ENCODE measurements at regions not wholly inside any gene's neighbourhood (a gene's known extent, or its start where the extent isn't known, plus 50 kb on each side); places are given as distances from the start of the nearest gene placed in this dataset.

DNA sequence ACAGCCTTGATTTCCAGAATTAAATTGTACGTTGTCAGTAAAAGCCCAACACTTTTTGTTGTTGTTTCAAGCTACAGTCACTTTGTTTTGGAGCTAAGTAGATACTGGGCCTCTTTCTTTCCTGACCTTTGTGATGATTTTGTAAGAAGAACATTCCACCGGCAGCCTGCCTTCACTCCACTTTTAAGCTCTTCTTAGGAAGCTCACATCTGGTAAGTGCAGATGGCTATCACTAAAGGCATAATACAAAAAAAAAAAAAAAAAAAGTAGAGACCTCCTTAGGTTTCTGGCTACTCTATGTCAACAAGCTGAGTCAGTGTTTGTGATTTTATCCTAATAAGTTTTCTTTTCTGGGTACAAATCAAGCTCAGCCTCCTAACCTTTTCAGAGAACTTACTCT lies 1922.1 kb upstream of the WWC1 start:
- Histone ChIP-seq H3K4me1 (ENCODE audit: control insufficient read depth in 4 of 4, insufficient read depth in 4 of 4, low read length in 3 of 4) (no peaks in the 10 kb centered on the region), H3K36me3 (ENCODE audit: control insufficient read depth in 4 of 4, insufficient read depth in 3 of 4, low read depth in 1 of 4, low read length in 3 of 4) (no peaks in the 10 kb centered on the region), H3K4me3 (ENCODE audit: low read depth in 1 of 3, low read length in 3 of 3) (no peak overlapping the region), H3K9ac (ENCODE audit: low read depth in 1 of 2, low read length in 2 of 2) (no peak overlapping the region), H3K27me3 (ENCODE audit: control insufficient read depth in 4 of 4, insufficient read depth in 4 of 4, low read length in 3 of 4) (no peaks in the 10 kb centered on the region), H3K9me3 (ENCODE audit: control insufficient read depth in 4 of 4, low read length in 3 of 4) (no peaks in the 10 kb centered on the region), H3K27ac (ENCODE audit: low read depth in 1 of 2, low read length in 2 of 2) (no peak overlapping the region)
- 34% methylated on average over 2 of the region's 2 CpGs for WGBS
- DNase-seq (ENCODE audit: low spot score), result no peak
- TF ChIP-seq RAD21 (IDR thresholded peaks at IDR 0.05), result no peak
- TF ChIP-seq, protein P1, sequence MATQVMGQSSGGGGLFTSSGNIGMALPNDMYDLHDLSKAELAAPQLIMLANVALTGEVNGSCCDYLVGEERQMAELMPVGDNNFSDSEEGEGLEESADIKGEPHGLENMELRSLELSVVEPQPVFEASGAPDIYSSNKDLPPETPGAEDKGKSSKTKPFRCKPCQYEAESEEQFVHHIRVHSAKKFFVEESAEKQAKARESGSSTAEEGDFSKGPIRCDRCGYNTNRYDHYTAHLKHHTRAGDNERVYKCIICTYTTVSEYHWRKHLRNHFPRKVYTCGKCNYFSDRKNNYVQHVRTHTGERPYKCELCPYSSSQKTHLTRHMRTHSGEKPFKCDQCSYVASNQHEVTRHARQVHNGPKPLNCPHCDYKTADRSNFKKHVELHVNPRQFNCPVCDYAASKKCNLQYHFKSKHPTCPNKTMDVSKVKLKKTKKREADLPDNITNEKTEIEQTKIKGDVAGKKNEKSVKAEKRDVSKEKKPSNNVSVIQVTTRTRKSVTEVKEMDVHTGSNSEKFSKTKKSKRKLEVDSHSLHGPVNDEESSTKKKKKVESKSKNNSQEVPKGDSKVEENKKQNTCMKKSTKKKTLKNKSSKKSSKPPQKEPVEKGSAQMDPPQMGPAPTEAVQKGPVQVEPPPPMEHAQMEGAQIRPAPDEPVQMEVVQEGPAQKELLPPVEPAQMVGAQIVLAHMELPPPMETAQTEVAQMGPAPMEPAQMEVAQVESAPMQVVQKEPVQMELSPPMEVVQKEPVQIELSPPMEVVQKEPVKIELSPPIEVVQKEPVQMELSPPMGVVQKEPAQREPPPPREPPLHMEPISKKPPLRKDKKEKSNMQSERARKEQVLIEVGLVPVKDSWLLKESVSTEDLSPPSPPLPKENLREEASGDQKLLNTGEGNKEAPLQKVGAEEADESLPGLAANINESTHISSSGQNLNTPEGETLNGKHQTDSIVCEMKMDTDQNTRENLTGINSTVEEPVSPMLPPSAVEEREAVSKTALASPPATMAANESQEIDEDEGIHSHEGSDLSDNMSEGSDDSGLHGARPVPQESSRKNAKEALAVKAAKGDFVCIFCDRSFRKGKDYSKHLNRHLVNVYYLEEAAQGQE (IDR thresholded peaks at IDR 0.05), result no peak
- no peak for TF ChIP-seq RXRA (IDR thresholded peaks at IDR 0.05)
- TF ChIP-seq, protein P2, sequence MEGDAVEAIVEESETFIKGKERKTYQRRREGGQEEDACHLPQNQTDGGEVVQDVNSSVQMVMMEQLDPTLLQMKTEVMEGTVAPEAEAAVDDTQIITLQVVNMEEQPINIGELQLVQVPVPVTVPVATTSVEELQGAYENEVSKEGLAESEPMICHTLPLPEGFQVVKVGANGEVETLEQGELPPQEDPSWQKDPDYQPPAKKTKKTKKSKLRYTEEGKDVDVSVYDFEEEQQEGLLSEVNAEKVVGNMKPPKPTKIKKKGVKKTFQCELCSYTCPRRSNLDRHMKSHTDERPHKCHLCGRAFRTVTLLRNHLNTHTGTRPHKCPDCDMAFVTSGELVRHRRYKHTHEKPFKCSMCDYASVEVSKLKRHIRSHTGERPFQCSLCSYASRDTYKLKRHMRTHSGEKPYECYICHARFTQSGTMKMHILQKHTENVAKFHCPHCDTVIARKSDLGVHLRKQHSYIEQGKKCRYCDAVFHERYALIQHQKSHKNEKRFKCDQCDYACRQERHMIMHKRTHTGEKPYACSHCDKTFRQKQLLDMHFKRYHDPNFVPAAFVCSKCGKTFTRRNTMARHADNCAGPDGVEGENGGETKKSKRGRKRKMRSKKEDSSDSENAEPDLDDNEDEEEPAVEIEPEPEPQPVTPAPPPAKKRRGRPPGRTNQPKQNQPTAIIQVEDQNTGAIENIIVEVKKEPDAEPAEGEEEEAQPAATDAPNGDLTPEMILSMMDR (IDR thresholded peaks at IDR 0.05; ENCODE audit: low read depth, low read length, missing input control), result no peak
- TF ChIP-seq YY1 (IDR thresholded peaks at IDR 0.05), result no peak
- TF ChIP-seq, protein P3, sequence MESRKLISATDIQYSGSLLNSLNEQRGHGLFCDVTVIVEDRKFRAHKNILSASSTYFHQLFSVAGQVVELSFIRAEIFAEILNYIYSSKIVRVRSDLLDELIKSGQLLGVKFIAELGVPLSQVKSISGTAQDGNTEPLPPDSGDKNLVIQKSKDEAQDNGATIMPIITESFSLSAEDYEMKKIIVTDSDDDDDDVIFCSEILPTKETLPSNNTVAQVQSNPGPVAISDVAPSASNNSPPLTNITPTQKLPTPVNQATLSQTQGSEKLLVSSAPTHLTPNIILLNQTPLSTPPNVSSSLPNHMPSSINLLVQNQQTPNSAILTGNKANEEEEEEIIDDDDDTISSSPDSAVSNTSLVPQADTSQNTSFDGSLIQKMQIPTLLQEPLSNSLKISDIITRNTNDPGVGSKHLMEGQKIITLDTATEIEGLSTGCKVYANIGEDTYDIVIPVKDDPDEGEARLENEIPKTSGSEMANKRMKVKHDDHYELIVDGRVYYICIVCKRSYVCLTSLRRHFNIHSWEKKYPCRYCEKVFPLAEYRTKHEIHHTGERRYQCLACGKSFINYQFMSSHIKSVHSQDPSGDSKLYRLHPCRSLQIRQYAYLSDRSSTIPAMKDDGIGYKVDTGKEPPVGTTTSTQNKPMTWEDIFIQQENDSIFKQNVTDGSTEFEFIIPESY (IDR thresholded peaks at IDR 0.05), result no peak
- TF ChIP-seq FOXA1 (IDR thresholded peaks at IDR 0.05), result no peak
- no peak for TF ChIP-seq JUND (IDR thresholded peaks at IDR 0.05)
- TF ChIP-seq GABPA (IDR thresholded peaks at IDR 0.05 in 1 of 2, conservative IDR thresholded peaks at IDR 0.05 in 1 of 2), result no peak
- no peak for TF ChIP-seq NR2F2 (IDR thresholded peaks at IDR 0.05)
- no peak for TF ChIP-seq HNF4A (conservative IDR thresholded peaks at IDR 0.05)
- TF ChIP-seq, protein P4, sequence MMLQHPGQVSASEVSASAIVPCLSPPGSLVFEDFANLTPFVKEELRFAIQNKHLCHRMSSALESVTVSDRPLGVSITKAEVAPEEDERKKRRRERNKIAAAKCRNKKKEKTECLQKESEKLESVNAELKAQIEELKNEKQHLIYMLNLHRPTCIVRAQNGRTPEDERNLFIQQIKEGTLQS (IDR thresholded peaks at IDR 0.05), result no peak
- no peak for TF ChIP-seq HNF4G (IDR thresholded peaks at IDR 0.05)
- no peak for TF ChIP-seq TAF1 (conservative IDR thresholded peaks at IDR 0.05)
- TF ChIP-seq, protein P5, sequence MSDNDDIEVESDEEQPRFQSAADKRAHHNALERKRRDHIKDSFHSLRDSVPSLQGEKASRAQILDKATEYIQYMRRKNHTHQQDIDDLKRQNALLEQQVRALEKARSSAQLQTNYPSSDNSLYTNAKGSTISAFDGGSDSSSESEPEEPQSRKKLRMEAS (IDR thresholded peaks at IDR 0.05), result no peak

DNA sequence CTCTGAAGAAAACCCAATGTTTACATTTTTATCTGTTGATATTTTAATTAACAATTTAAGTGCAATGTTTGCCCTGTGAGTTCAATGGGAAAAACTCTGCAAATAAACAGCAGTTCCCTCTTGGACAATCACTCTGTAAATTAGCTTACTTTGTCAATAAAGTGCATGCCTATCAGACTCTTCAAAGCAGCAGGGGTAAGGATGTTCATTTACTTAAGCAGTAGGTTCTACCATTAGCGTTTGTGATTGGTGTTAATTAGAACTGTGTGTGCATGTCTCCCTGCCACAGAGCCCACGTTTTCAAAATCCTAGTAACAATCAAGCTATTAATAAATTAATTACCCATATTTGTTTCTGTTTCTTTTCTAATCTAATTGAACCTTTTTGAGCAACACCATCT lies 1921.6 kb upstream of the WWC1 start:
- H3K4me1 ChIP-seq (ENCODE audit: control insufficient read depth in 4 of 4, insufficient read depth in 4 of 4, low read length in 3 of 4), result no peaks in the 10 kb centered on the region
- DNase-seq (ENCODE audit: low spot score), result no peak
- TF ChIP-seq RAD21 (IDR thresholded peaks at IDR 0.05), result no peak
- TF ChIP-seq FOXA1 (IDR thresholded peaks at IDR 0.05), result no peak
- no peak for TF ChIP-seq HNF4A (conservative IDR thresholded peaks at IDR 0.05)
- TF ChIP-seq, protein P3 (IDR thresholded peaks at IDR 0.05), result no peak
- no peak for TF ChIP-seq JUND (IDR thresholded peaks at IDR 0.05)
- TF ChIP-seq TAF1 (conservative IDR thresholded peaks at IDR 0.05), result no peak
- TF ChIP-seq, protein P1 (IDR thresholded peaks at IDR 0.05), result no peak
- no peak for TF ChIP-seq RXRA (IDR thresholded peaks at IDR 0.05)
- TF ChIP-seq FOXA2 (IDR thresholded peaks at IDR 0.05), result no peak
- TF ChIP-seq NR2F2 (IDR thresholded peaks at IDR 0.05), result no peak
- no peak for TF ChIP-seq HNF4G (IDR thresholded peaks at IDR 0.05)
- TF ChIP-seq, protein P5 (IDR thresholded peaks at IDR 0.05), result no peak
- no peak for TF ChIP-seq EGR1 (IDR thresholded peaks at IDR 0.05; ENCODE audit: low read depth in 2 of 2)
- TF ChIP-seq YY1 (IDR thresholded peaks at IDR 0.05), result no peak
- TF ChIP-seq SP1 (IDR thresholded peaks at IDR 0.05), result no peak

More for the DNA sequence above, 1921.6 kb upstream of the WWC1 start:
- no peak overlapping the region for H3K9ac ChIP-seq (ENCODE audit: low read depth in 1 of 2, low read length in 2 of 2)
- no peaks in the 10 kb centered on the region for H3K27me3 ChIP-seq (ENCODE audit: control insufficient read depth in 4 of 4, insufficient read depth in 4 of 4, low read length in 3 of 4)
- no peak overlapping the region for H3K27ac ChIP-seq (ENCODE audit: low read depth in 1 of 2, low read length in 2 of 2)
- no peak overlapping the region for H3K4me3 ChIP-seq (ENCODE audit: low read depth in 1 of 3, low read length in 3 of 3)
- H3K9me3 ChIP-seq (ENCODE audit: control insufficient read depth in 4 of 4, low read length in 3 of 4), result no peaks in the 10 kb centered on the region
- WGBS, result 21% methylated on average over 2 of the region's 2 CpGs
- H3K36me3 ChIP-seq (ENCODE audit: control insufficient read depth in 4 of 4, insufficient read depth in 3 of 4, low read depth in 1 of 4, low read length in 3 of 4), result no peaks in the 10 kb centered on the region

Data from liver (tissue), 8 donors.